Progenitor cell of endocrine pancreas (in vitro differentiated cells): ENCODE measurements at regions not wholly inside any gene's neighbourhood (a gene's known extent, or its start where the extent isn't known, plus 50 kb on each side); places are given as distances from the start of the nearest gene placed in this dataset.

Experiments
- DNase-seq: peaks from one replicate; pipeline ENCODE4 v3.0.0; 2021; ENCODE audit warnings: low spot score; ENCODE audit not compliant: unreplicated experiment
- H3K27ac Mint-ChIP-seq: 2 replicates; pipeline ENCODE4 v1.8.0; 2021; ENCODE audit warnings: mild to moderate bottlenecking, moderate library complexity, mixed read lengths
- H3K27me3 Mint-ChIP-seq: 2 replicates; pipeline ENCODE4 v1.8.0; 2021; ENCODE audit warnings: mixed read lengths
- H3K36me3 Mint-ChIP-seq: 2 replicates; pipeline ENCODE4 v1.8.0; 2022; ENCODE audit warnings: mixed read lengths; ENCODE audit not compliant: insufficient read depth
- H3K4me1 Mint-ChIP-seq: 2 replicates; pipeline ENCODE4 v1.8.0; 2021; ENCODE audit warnings: low read depth, mixed read lengths
- H3K4me3 Mint-ChIP-seq: 2 replicates; pipeline ENCODE4 v1.8.0; 2021; ENCODE audit warnings: low read depth, mild to moderate bottlenecking, moderate library complexity, mixed read lengths
- H3K9me3 Mint-ChIP-seq: 2 replicates; pipeline ENCODE4 v1.8.0; 2021; ENCODE audit warnings: low read depth, mixed read lengths
- CTCF ChIP-seq: fragments of 200-600 bp; sonication (generic); IDR thresholded peaks from one replicate; pipeline ENCODE4 v1.5.0; 2021; ENCODE audit warnings: antibody characterized with exemption, mild to moderate bottlenecking; ENCODE audit not compliant: unreplicated experiment

GRCh38 chr10:120981601-120982391, 130.6 kb downstream of the WDR11 start:
- DNase-seq, result no peak
- Mint-ChIP-seq H3K4me3 (no peak overlapping the region), H3K36me3 (no peaks in the 10 kb centered on the region), H3K9me3 (peaks cover 4% of the 10 kb centered on the region), H3K4me1 (peaks cover 56% of the 10 kb centered on the region), H3K27ac (peak overlapping the region; percentile 98), H3K27me3 (no peaks in the 10 kb centered on the region)
- no peak for TF ChIP-seq CTCF

- peaks cover 4% of the 10 kb centered on the region for H3K9me3 Mint-ChIP-seq
- H3K4me3 Mint-ChIP-seq, result peak overlapping the region; percentile 25
- H3K27me3 Mint-ChIP-seq, result no peaks in the 10 kb centered on the region
- no peak for TF ChIP-seq CTCF
- H3K27ac Mint-ChIP-seq, result peak overlapping the region; percentile 98
- no peak for DNase-seq
- no peaks in the 10 kb centered on the region for H3K36me3 Mint-ChIP-seq
- peaks cover 53% of the 10 kb centered on the region for H3K4me1 Mint-ChIP-seq
These were observed 131.3 kb downstream of the WDR11 start for GRCh38 chr10:120982507-120982906.

- H3K36me3 Mint-ChIP-seq, result peaks cover 3% of the 10 kb centered on the region
- peaks cover 43% of the 10 kb centered on the region for H3K4me1 Mint-ChIP-seq
- H3K27ac Mint-ChIP-seq, result peak overlapping the region; percentile 11
- no peak for TF ChIP-seq CTCF
- DNase-seq, result no peak
- H3K27me3 Mint-ChIP-seq, result no peaks in the 10 kb centered on the region
- peaks cover 8% of the 10 kb centered on the region for H3K9me3 Mint-ChIP-seq
- H3K4me3 Mint-ChIP-seq, result peak overlapping the region; percentile 9
These were observed 132.6 kb downstream of the WDR11 start for GRCh38 chr10:120983721-120984120.

- no peak for DNase-seq
- peaks cover 39% of the 10 kb centered on the region for H3K4me1 Mint-ChIP-seq
- H3K9me3 Mint-ChIP-seq, result peaks cover 13% of the 10 kb centered on the region
- no peak overlapping the region for H3K27ac Mint-ChIP-seq
- no peak overlapping the region for H3K4me3 Mint-ChIP-seq
- no peak for TF ChIP-seq CTCF
- H3K27me3 Mint-ChIP-seq, result no peaks in the 10 kb centered on the region
- H3K36me3 Mint-ChIP-seq, result peaks cover 3% of the 10 kb centered on the region
These were observed 133.1 kb downstream of the WDR11 start for GRCh38 chr10:120984221-120984620.

GRCh38 chr10:120987359-120987758, 136.2 kb downstream of the WDR11 start:
- no peak overlapping the region for H3K27ac Mint-ChIP-seq
- peaks cover 16% of the 10 kb centered on the region for H3K4me1 Mint-ChIP-seq
- H3K27me3 Mint-ChIP-seq, result no peaks in the 10 kb centered on the region
- H3K36me3 Mint-ChIP-seq, result peaks cover 6% of the 10 kb centered on the region
- TF ChIP-seq CTCF, result no peak
- peaks cover 23% of the 10 kb centered on the region for H3K9me3 Mint-ChIP-seq
- no peak for DNase-seq
- H3K4me3 Mint-ChIP-seq, result no peak overlapping the region
